Immature natural killer cell (primary cell): ENCODE measurements at regions not wholly inside any gene's neighbourhood (a gene's known extent, or its start where the extent isn't known, plus 50 kb on each side); places are given as distances from the start of the nearest gene placed in this dataset.

Experiments used
- DNase-seq, 3 donors: peaks; one replicate each; pipeline ENCODE4 v3.0.0; 2022; ENCODE audit warnings: mixed read lengths in 1 of 3
- H3K27ac Mint-ChIP-seq, 6 donors: one replicate each; pipeline ENCODE4 v1.8.0; 2020; ENCODE audit warnings: mixed read lengths in 6 of 6, mild to moderate bottlenecking in 5 of 6, inconsistent platforms in 4 of 6, moderate library complexity in 3 of 6
- H3K27me3 Mint-ChIP-seq, 3 donors: one replicate each; pipeline ENCODE4 v1.8.0; 2020 to 2021; ENCODE audit warnings: low read depth in 3 of 3, mild to moderate bottlenecking in 3 of 3, mixed read lengths in 3 of 3, moderate library complexity in 3 of 3, inconsistent platforms in 1 of 3
- H3K36me3 Mint-ChIP-seq, 3 donors: one replicate each; pipeline ENCODE4 v1.8.0; 2020; ENCODE audit warnings: mixed read lengths in 3 of 3, inconsistent platforms in 2 of 3, mild to moderate bottlenecking in 2 of 3
- H3K4me1 Mint-ChIP-seq, 2 donors: one replicate each; pipeline ENCODE4 v1.8.0; 2020; ENCODE audit warnings: inconsistent platforms in 2 of 2, mild to moderate bottlenecking in 2 of 2, mixed read lengths in 2 of 2, moderate library complexity in 1 of 2
- H3K4me3 Mint-ChIP-seq, 5 donors: one replicate each; pipeline ENCODE4 v1.8.0; 2020; ENCODE audit warnings: mild to moderate bottlenecking in 5 of 5, mixed read lengths in 5 of 5, inconsistent platforms in 3 of 5, moderate library complexity in 3 of 5
- H3K9me3 Mint-ChIP-seq, 6 donors: one replicate each; pipeline ENCODE4 v1.8.0; 2020; ENCODE audit warnings: mild to moderate bottlenecking in 6 of 6, mixed read lengths in 6 of 6, inconsistent platforms in 4 of 6, moderate library complexity in 3 of 6

DNA sequence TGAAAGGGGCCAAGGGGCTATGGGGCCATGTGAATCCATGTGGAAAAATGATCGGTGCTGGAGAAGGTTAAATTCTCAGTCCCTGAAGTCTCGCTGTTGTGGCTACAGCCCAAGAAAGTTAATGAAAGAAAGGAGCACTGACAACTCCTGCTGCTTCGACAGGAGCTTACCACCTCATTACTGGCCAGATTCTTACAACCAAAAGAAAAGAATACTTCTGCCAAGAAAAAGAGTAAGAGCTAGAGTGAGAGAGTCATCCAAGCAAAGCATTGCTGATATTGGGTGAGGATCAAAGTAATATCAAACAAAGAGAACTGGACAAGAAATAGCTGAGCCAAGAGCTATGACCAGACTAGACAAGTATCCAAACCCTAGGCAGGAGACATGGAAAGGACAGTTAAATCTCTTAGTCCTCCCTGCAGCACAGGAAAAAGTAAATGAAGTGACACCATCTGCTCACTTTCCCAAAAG, 348.4 kb upstream of the PLSCR5 start:
- DNase-seq: no peak
- H3K4me3 Mint-ChIP-seq: no peak overlapping the region
- H3K27ac Mint-ChIP-seq: no peak overlapping the region
- no peaks in the 10 kb centered on the region for H3K27me3 Mint-ChIP-seq
- H3K36me3 Mint-ChIP-seq: no peaks in the 10 kb centered on the region
- H3K9me3 Mint-ChIP-seq: peaks cover 0 to 14% (median 11%) of the 10 kb centered on the region in 6 donors
- no peaks in the 10 kb centered on the region for H3K4me1 Mint-ChIP-seq

DNA sequence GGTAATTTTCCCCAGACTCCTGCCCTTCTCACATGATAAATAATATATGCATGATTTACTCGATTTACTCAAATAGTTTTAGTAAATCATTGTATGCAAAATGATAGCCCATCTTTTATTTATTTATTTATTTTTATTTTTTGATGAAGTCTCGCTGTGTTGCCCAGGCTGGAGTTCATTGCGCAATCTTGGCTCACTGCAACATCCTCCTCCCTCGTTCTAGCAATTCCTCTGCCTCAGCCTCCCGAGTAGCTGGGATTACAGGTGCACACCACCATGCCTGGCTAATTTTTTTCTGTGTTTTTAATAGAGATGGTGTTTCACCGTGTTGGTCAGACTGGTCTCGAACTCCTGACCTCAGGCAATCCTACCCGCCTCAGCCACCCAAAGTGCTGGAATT, 343.8 kb upstream of the PLSCR5 start:
- H3K27ac Mint-ChIP-seq: no peak overlapping the region
- no peaks in the 10 kb centered on the region for H3K4me1 Mint-ChIP-seq

GRCh38 chr3:146948186-146948585, 343.0 kb upstream of the PLSCR5 start:
- H3K4me1 Mint-ChIP-seq: no peaks in the 10 kb centered on the region
- DNase-seq: no peak

More for the DNA sequence above, 343.8 kb upstream of the PLSCR5 start:
- H3K36me3 Mint-ChIP-seq: no peaks in the 10 kb centered on the region
- no peak overlapping the region for H3K4me3 Mint-ChIP-seq
- peaks cover 0 to 7% (median 2%) of the 10 kb centered on the region in 3 donors for H3K27me3 Mint-ChIP-seq
- H3K9me3 Mint-ChIP-seq: peaks cover 9 to 20% (median 16%) of the 10 kb centered on the region in 6 donors
- DNase-seq: no peak

DNA sequence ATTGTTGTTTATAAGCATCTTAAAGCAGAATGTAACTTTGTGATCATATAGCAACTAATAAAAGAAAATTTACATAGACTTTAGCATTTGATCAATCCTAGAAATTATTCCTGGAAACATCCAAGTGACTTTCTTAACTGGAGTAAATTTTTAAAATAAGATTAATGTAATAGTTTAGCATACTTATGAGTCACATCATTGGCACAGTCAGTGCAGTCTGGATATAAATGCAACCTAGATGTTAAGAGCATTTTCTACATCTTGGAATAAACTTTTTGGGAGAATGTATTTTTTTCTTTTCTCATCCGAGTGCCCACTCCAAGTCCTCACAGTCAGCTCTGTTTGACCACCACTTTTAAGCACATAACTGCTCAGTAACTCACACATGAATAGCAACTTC, 324.6 kb upstream of the PLSCR5 start:
- peaks cover 0 to 3% (median 0%) of the 10 kb centered on the region in 3 donors for H3K36me3 Mint-ChIP-seq
- H3K4me3 Mint-ChIP-seq: no peak overlapping the region
- H3K27me3 Mint-ChIP-seq: no peaks in the 10 kb centered on the region
- H3K9me3 Mint-ChIP-seq: peaks cover 5 to 40% (median 15%) of the 10 kb centered on the region in 6 donors
- H3K4me1 Mint-ChIP-seq: no peaks in the 10 kb centered on the region
- no peak for DNase-seq
- H3K27ac Mint-ChIP-seq: no peak overlapping the region

More at GRCh38 chr3:146948186-146948585, 343.0 kb upstream of the PLSCR5 start:
- Mint-ChIP-seq H3K4me3 (no peak overlapping the region), H3K27me3 (peaks cover 0 to 7% (median 5%) of the 10 kb centered on the region in 3 donors), H3K9me3 (peaks cover 9 to 18% (median 15%) of the 10 kb centered on the region in 6 donors), H3K27ac (no peak overlapping the region), H3K36me3 (no peaks in the 10 kb centered on the region)

DNA sequence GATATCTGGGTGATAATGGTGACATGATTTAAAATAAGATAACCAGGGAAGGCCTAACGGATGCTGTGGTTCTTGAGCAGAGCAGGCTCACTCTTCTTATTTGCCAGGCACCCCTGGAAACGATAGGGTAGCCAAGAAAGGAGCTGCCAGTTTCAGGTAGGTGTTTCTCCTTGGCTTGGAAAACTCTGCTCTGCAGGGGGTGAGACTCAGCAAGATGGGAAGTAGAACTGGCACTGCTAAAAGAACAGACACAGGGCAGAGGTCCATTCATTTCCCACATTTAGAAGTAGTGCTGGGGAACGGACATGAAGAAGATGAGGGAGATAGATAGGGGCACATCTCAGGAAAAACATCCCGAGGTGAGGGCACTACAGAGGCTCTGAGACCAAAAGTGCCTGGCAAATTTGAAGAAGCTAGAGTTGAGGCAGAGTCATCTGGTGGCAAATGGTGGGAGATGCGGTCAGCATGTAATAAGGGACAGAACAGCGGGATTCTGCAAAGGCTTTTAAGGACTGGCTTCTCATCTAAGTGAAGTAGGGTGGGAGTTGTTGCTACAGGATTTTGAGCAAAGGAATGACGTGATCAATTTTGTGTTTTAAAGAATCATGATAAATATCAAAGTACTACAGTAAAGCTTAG, 323.4 kb upstream of the PLSCR5 start:
- H3K36me3 Mint-ChIP-seq: peaks cover 0 to 3% (median 0%) of the 10 kb centered on the region in 3 donors
- H3K4me3 Mint-ChIP-seq: no peak overlapping the region
- H3K9me3 Mint-ChIP-seq: peaks cover 5 to 40% (median 13%) of the 10 kb centered on the region in 6 donors
- no peaks in the 10 kb centered on the region for H3K4me1 Mint-ChIP-seq
- H3K27ac Mint-ChIP-seq: no peak overlapping the region
- DNase-seq: no peak
- H3K27me3 Mint-ChIP-seq: no peaks in the 10 kb centered on the region

DNA sequence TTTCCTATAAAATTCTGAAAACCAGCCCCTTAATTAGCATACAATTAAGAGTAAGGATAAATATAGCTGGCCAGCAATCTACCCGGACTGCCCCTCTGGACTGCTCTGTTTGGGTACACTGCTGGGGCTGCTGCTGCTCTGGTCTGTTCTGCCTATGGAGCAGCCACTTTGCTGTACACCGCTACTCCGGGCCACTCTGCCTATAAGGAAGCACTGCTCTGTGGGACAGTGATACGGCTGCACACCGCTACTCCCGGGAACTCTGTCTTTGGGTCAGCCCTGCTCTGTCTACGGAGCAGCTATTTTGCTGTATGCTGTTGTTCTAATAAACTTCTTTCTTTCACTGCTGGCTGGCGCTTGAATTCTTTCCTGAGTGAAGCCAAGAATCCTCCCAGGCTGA, 316.5 kb upstream of the PLSCR5 start:
- DNase-seq: no peak
- Mint-ChIP-seq H3K27me3 (peaks cover 0 to 2% (median 0%) of the 10 kb centered on the region in 3 donors), H3K9me3 (peaks cover 0 to 21% (median 9%) of the 10 kb centered on the region in 6 donors), H3K4me3 (no peak overlapping the region), H3K36me3 (no peaks in the 10 kb centered on the region), H3K27ac (no peak overlapping the region), H3K4me1 (no peaks in the 10 kb centered on the region)

DNA sequence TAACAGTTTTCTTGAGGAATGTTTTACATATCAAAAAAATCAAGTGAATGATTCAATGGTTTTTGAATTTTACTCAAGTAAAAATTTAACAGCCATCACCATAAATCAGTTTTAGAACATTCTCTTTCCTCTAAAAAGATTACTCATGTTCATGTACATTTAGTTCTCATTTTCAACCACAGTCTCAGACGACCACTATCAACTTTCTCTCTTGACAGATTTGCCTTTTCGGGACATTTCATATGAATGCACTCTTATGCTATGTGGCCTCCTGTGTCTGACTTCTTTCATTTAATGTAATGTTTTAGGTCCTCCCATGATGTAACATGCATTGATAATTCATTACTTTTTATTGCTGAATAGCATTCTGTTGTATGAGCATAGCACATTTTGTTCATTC, 309.3 kb upstream of the PLSCR5 start:
- H3K27me3 Mint-ChIP-seq: peaks cover 0 to under 1% (median 0%) of the 10 kb centered on the region in 3 donors
- H3K4me3 Mint-ChIP-seq: no peak overlapping the region
- H3K4me1 Mint-ChIP-seq: no peaks in the 10 kb centered on the region

GRCh38 chr3:146912241-146913015, 307.3 kb upstream of the PLSCR5 start:
- H3K9me3 Mint-ChIP-seq: peaks cover 2 to 30% (median 9%) of the 10 kb centered on the region in 6 donors
- H3K27me3 Mint-ChIP-seq: no peaks in the 10 kb centered on the region
- H3K4me1 Mint-ChIP-seq: no peaks in the 10 kb centered on the region
- H3K27ac Mint-ChIP-seq: no peak overlapping the region
- no peak overlapping the region for H3K4me3 Mint-ChIP-seq
- DNase-seq: no peak
- no peaks in the 10 kb centered on the region for H3K36me3 Mint-ChIP-seq

More for the DNA sequence above, 309.3 kb upstream of the PLSCR5 start:
- no peak overlapping the region for H3K27ac Mint-ChIP-seq
- no peak for DNase-seq
- H3K36me3 Mint-ChIP-seq: no peaks in the 10 kb centered on the region
- peaks cover 2 to 29% (median 12%) of the 10 kb centered on the region in 6 donors for H3K9me3 Mint-ChIP-seq

DNA sequence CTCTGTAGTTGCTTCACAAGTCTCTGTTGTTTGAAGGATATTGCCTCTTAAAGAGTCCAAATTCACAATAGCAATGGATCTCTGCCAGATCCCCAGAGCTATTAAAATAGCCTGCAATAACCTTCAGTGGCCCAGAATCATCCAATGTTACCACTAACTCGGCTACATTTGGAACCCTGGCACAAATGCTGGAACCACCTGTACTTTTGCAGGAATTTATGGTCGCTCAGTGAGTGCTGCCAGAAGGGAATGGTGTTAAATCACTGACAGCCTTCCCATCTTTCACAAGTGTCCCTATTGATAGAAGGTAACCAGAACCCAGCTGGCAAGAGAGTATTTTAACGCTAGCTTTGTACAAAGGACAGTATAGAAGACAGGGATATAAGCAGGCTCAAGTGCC, 298.8 kb upstream of the PLSCR5 start:
- DNase-seq: no peak
- H3K9me3 Mint-ChIP-seq: peaks cover 3 to 42% (median 12%) of the 10 kb centered on the region in 6 donors
- no peak overlapping the region for H3K4me3 Mint-ChIP-seq
- H3K27me3 Mint-ChIP-seq: no peaks in the 10 kb centered on the region
- no peak overlapping the region for H3K27ac Mint-ChIP-seq
- no peaks in the 10 kb centered on the region for H3K36me3 Mint-ChIP-seq
- no peaks in the 10 kb centered on the region for H3K4me1 Mint-ChIP-seq

GRCh38 chr3:146899171-146899570, 294.0 kb upstream of the PLSCR5 start:
- Mint-ChIP-seq H3K9me3 (peaks cover 3 to 38% (median 13%) of the 10 kb centered on the region in 6 donors), H3K36me3 (no peaks in the 10 kb centered on the region), H3K4me1 (no peaks in the 10 kb centered on the region)

DNA sequence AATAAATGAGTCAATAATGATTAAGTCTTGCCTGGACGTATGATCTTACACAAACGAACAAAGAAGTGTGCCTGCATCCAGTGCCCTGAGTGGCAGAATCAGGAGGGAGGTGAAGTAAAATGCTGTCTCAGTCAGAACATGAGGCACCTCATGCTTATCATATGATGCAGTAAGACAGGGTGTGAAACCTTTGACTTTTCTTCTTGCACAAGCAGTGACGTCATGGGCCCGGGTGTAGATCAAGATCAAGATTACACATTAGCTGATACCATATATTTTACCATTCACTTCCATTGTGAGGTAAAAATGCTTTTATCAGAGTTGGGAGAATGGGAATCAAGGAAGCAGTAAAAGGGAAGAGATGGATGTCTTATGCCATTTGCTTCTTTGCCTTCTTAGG, 291.6 kb upstream of the PLSCR5 start:
- Mint-ChIP-seq H3K9me3 (peaks cover 0 to 37% (median 13%) of the 10 kb centered on the region in 6 donors), H3K27me3 (no peaks in the 10 kb centered on the region), H3K4me1 (no peaks in the 10 kb centered on the region), H3K36me3 (no peaks in the 10 kb centered on the region), H3K27ac (no peak overlapping the region), H3K4me3 (no peak overlapping the region)
- no peak for DNase-seq

More at GRCh38 chr3:146899171-146899570, 294.0 kb upstream of the PLSCR5 start:
- H3K27ac Mint-ChIP-seq: no peak overlapping the region
- H3K27me3 Mint-ChIP-seq: no peaks in the 10 kb centered on the region
- H3K4me3 Mint-ChIP-seq: no peak overlapping the region
- no peak for DNase-seq

GRCh38 chr3:146895026-146895749, 290.0 kb upstream of the PLSCR5 start:
- H3K36me3 Mint-ChIP-seq: no peaks in the 10 kb centered on the region
- no peaks in the 10 kb centered on the region for H3K27me3 Mint-ChIP-seq
- no peak for DNase-seq
- no peak overlapping the region for H3K27ac Mint-ChIP-seq
- H3K4me3 Mint-ChIP-seq: no peak overlapping the region
- no peaks in the 10 kb centered on the region for H3K4me1 Mint-ChIP-seq
- H3K9me3 Mint-ChIP-seq: peaks cover 0 to 37% (median 15%) of the 10 kb centered on the region in 6 donors

DNA sequence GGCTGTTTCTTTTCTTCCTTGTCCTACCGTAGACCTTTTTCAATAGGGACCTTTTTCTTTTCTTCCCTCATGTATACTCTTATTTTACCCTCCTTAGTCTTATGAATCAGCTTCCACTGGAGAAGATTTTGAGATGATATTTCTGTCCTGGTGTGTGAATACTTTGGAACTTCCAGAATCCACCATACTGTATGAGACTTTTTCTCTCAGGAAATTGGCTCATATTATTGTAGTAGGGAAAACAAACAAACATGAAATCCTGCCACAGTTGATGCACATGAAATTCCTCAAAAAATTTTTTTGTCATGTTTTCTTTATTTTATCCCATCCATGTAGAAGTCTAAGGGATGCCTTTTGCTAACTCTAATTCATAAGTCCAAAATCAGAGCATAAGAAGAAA, 289.3 kb upstream of the PLSCR5 start:
- Mint-ChIP-seq H3K4me1 (no peaks in the 10 kb centered on the region), H3K36me3 (no peaks in the 10 kb centered on the region), H3K9me3 (peaks cover 0 to 30% (median 14%) of the 10 kb centered on the region in 6 donors), H3K27me3 (no peaks in the 10 kb centered on the region), H3K4me3 (no peak overlapping the region), H3K27ac (no peak overlapping the region)
- no peak for DNase-seq

DNA sequence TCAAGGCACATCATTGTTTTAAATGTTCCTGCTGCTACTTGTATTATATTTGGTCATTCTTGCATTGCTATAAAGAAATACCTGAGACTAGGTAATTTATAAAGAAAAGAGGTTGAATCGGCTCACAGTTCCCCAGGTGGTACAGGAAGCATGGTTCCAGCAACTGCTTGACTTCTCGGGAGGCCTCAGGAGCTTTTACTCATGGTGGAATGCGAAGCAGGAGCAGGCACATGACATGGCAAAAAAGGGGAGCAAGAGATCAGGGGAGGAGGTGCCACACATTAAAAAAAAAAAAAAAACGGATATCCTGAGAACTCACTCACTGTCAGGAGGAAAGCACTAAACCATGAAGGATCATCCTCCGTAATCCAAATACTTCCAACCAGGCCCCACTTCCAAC, 286.9 kb upstream of the PLSCR5 start:
- H3K27me3 Mint-ChIP-seq: no peaks in the 10 kb centered on the region
- H3K27ac Mint-ChIP-seq: no peak overlapping the region
- DNase-seq: no peak
- H3K4me1 Mint-ChIP-seq: no peaks in the 10 kb centered on the region
- H3K4me3 Mint-ChIP-seq: no peak overlapping the region
- H3K36me3 Mint-ChIP-seq: no peaks in the 10 kb centered on the region
- peaks cover 2 to 31% (median 16%) of the 10 kb centered on the region in 6 donors for H3K9me3 Mint-ChIP-seq
